GM12874 (cell line): ENCODE measurements at regions not wholly inside any gene's neighbourhood (a gene's known extent, or its start where the extent isn't known, plus 50 kb on each side); places are given as distances from the start of the nearest gene placed in this dataset.

ENCODE experiments used
- CTCF ChIP-seq: IDR thresholded peaks from 2 replicates; pipeline ENCODE4 v1.5.1; 2011; ENCODE audit warnings: low read depth, mild to moderate bottlenecking, control low read depth, low read length, moderate library complexity; ENCODE audit not compliant: insufficient read depth

- no peak for TF ChIP-seq CTCF
These were observed 397.9 kb upstream of the NR5A2 start for GRCh38 chr1:199629624-199630023.

- no peak for TF ChIP-seq CTCF
These were observed 388.1 kb upstream of the NR5A2 start for GRCh38 chr1:199639453-199639852.

- no peak for TF ChIP-seq CTCF
These were observed 386.0 kb upstream of the NR5A2 start for GRCh38 chr1:199641531-199641930.

GRCh38 chr1:199644912-199645311 is 382.6 kb upstream of the NR5A2 start:
- no peak for TF ChIP-seq CTCF

GRCh38 chr1:199646761-199647160 is 380.7 kb upstream of the NR5A2 start:
- no peak for TF ChIP-seq CTCF

- TF ChIP-seq CTCF = no peak
These were observed 370.1 kb upstream of the NR5A2 start for GRCh38 chr1:199657449-199657848.

GRCh38 chr1:199660071-199660470 is 367.4 kb upstream of the NR5A2 start:
- no peak for TF ChIP-seq CTCF

GRCh38 chr1:199665371-199665770 is 362.1 kb upstream of the NR5A2 start:
- TF ChIP-seq CTCF = no peak
